CD8-positive, alpha-beta memory T cell (primary cell): ENCODE measurements at regions not wholly inside any gene's neighbourhood (a gene's known extent, or its start where the extent isn't known, plus 50 kb on each side); places are given as distances from the start of the nearest gene placed in this dataset.

Source experiments
- CTCF ChIA-PET: fragments of 350-600 bp; sonication (Branson Sonifier 250); formaldehyde crosslinking; loops from one replicate; lab custom pipeline; 2021; ENCODE audit warnings: antibody characterized with exemption; lab: Charles Lee
- POLR2A ChIA-PET: fragments of 350-600 bp; sonication (Branson Sonifier 250); formaldehyde crosslinking; loops from one replicate; lab custom pipeline; 2021; ENCODE audit warnings: antibody characterized with exemption; lab: Charles Lee
- DNase-seq, 5 donors: peaks; one replicate each; pipeline versions ENCODE4 v3.0.0 to v3.0.0-alpha.2; 2020 to 2022; ENCODE audit warnings: mixed read lengths in 1 of 5
- H3K27ac ChIP-seq: one replicate; pipeline ENCODE4 v1.7.0; 2013; ENCODE audit warnings: low read depth, mild to moderate bottlenecking, low read length, moderate library complexity
- H3K27me3 ChIP-seq: 2 replicates; pipeline ENCODE4 v1.7.0; 2013; ENCODE audit warnings: low read length, mild to moderate bottlenecking; ENCODE audit not compliant: insufficient read depth, poor library complexity, severe bottlenecking
- H3K36me3 ChIP-seq: 2 replicates; pipeline ENCODE4 v1.7.0; 2013; ENCODE audit warnings: mild to moderate bottlenecking, low read length, moderate library complexity; ENCODE audit not compliant: insufficient read depth
- H3K4me1 ChIP-seq: 2 replicates; pipeline ENCODE4 v1.7.0; 2013; ENCODE audit warnings: mild to moderate bottlenecking, low read length, moderate library complexity; ENCODE audit not compliant: insufficient read depth
- H3K4me3 ChIP-seq: 2 replicates; pipeline ENCODE4 v1.7.0; 2013; ENCODE audit warnings: mild to moderate bottlenecking, low read length
- H3K9me3 ChIP-seq: 2 replicates; pipeline ENCODE4 v1.7.0; 2013; ENCODE audit warnings: mild to moderate bottlenecking, low read length
- H3K27ac Mint-ChIP-seq, 8 donors: one replicate each; pipeline ENCODE4 v1.8.0; 2020 to 2021; ENCODE audit warnings: mixed read lengths in 8 of 8, mild to moderate bottlenecking in 6 of 8, inconsistent platforms in 3 of 8, moderate library complexity in 3 of 8
- H3K27me3 Mint-ChIP-seq, 2 donors: one replicate each; pipeline ENCODE4 v1.8.0; 2020 to 2021; ENCODE audit warnings: mixed read lengths in 2 of 2, mild to moderate bottlenecking in 1 of 2, moderate library complexity in 1 of 2
- H3K36me3 Mint-ChIP-seq, 3 donors: one replicate each; pipeline ENCODE4 v1.8.0; 2020 to 2021; ENCODE audit warnings: mixed read lengths in 3 of 3, inconsistent platforms in 1 of 3, mild to moderate bottlenecking in 1 of 3
- H3K4me1 Mint-ChIP-seq, 3 donors: one replicate each; pipeline ENCODE4 v1.8.0; 2020 to 2021; ENCODE audit warnings: mixed read lengths in 3 of 3, inconsistent platforms in 1 of 3, mild to moderate bottlenecking in 1 of 3
- H3K4me3 Mint-ChIP-seq, 7 donors: one replicate each; pipeline ENCODE4 v1.8.0; 2020 to 2021; ENCODE audit warnings: mixed read lengths in 7 of 7, mild to moderate bottlenecking in 6 of 7, moderate library complexity in 4 of 7, inconsistent platforms in 2 of 7
- H3K9me3 Mint-ChIP-seq, 5 donors: one replicate each; pipeline ENCODE4 v1.8.0; 2020 to 2022; ENCODE audit warnings: mixed read lengths in 5 of 5, mild to moderate bottlenecking in 3 of 5, moderate library complexity in 2 of 5, inconsistent platforms in 1 of 5

DNA sequence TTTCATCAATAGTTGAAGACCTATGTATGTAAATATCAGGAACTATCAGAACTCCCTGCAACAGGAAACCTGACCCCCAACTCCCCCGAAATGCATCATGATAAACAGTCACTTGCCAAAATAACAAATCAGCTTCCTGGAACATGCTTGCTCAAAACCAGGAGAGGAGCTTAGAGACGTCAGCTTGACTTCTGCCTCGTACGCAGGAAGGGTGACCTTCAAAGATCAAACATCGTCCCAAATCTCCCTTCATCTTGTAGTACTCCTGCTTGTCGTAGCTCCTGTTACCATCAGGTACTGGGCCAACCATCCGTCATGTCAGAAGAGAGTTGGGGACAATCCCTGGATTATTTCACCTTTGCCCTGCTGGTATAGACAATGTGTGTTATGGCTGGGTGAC is 396.1 kb downstream of the GADD45G start:
- H3K27me3 ChIP-seq = no peaks in the 10 kb centered on the region
- ChIA-PET CTCF (interaction anchor here (1.1 to 1.8 kb wide), 2 partner anchors 11 to 398 kb away, joined by 3 to 5 read pairs; no protein-coding TSS in a partner anchor), POLR2A (no interaction called here)
- H3K4me1 ChIP-seq = peaks cover 17% of the 10 kb centered on the region
- no peak overlapping the region for H3K4me3 ChIP-seq
- no peaks in the 10 kb centered on the region for H3K36me3 ChIP-seq
- no peak overlapping the region for H3K27ac ChIP-seq
- Mint-ChIP-seq H3K36me3 (no peaks in the 10 kb centered on the region), H3K4me1 (peaks cover 23 to 30% (median 28%) of the 10 kb centered on the region in 3 donors), H3K4me3 (peak overlapping the region in 1 of 7 donors; percentile 67), H3K27ac (peak overlapping the region in 2 of 8 donors; percentile 0 to 3), H3K9me3 (peaks cover 0 to 2% (median 0%) of the 10 kb centered on the region in 5 donors), H3K27me3 (no peaks in the 10 kb centered on the region)
- no peaks in the 10 kb centered on the region for H3K9me3 ChIP-seq
- no peak for DNase-seq

DNA sequence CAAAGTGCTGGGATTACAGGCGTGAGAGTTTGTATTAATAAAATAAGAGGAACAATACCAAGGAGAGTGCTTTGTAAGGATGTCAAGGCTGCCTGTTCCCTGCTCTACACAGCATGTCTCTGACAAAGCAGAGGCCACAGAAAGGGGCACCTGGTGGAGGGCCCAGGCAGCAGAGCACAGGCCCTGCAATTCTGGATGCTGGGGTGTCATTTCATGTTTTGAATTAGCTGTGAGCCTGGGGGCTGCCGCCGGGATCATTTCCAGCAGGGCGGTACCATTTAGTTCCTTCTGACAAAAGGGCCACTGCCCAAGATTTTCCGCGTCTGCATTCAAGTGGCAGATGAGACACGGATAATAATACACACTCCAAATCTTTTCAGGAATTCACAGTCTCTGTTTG is 396.9 kb downstream of the GADD45G start:
- Histone ChIP-seq H3K27ac (no peak overlapping the region), H3K4me1 (peaks cover 17% of the 10 kb centered on the region), H3K27me3 (no peaks in the 10 kb centered on the region), H3K36me3 (no peaks in the 10 kb centered on the region), H3K9me3 (no peaks in the 10 kb centered on the region), H3K4me3 (no peak overlapping the region)
- H3K27me3 Mint-ChIP-seq = no peaks in the 10 kb centered on the region
- no peak overlapping the region for H3K4me3 Mint-ChIP-seq
- peaks cover 0 to 2% (median 0%) of the 10 kb centered on the region in 5 donors for H3K9me3 Mint-ChIP-seq
- POLR2A ChIA-PET = no interaction called here
- H3K27ac Mint-ChIP-seq = no peak overlapping the region
- no peaks in the 10 kb centered on the region for H3K36me3 Mint-ChIP-seq
- CTCF ChIA-PET = no interaction called here
- H3K4me1 Mint-ChIP-seq = peaks cover 23 to 30% (median 28%) of the 10 kb centered on the region in 3 donors
- DNase-seq = no peak

DNA sequence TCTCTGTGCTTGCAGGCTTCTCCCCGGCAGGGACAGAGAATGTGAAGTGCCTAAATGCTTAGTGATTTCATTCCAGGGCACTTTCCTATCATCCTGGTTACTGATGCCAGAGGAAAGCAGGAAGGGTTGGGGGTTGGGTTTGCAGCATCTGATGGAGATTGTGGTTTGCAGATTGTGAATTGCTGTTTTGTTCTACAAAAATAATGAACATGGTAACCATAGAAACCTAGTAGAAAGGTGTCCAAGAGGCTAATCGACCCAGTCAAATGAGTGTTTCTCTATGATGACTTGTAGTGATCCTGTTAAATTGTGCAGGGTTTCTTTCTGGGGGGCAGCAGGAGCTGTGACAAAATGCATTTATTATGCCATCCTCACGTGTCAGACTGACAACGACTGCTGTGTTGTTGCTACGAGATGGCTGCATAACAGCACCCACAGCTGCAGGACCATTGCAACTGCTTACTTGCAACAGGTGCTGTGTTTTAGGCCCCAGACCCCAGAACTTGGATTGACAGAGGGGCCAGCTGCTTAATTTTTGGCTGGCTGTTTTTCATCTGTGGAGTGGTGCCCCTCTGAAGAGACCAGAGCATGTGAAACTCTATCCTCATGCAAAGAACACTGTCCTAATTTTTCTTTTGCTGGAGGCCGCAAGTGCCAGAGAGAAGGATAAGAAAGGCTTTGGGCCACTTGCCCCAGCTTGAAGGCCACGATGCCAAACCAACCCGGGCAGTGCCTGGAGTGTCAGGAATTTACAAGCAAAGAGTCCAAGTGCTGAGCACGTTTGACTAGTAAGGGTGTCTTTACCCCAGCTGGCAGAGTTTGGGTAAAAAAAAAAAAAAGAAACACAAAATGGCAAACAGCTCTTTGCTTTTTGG is 397.8 kb downstream of the GADD45G start:
- CTCF ChIA-PET = no interaction called here

DNA sequence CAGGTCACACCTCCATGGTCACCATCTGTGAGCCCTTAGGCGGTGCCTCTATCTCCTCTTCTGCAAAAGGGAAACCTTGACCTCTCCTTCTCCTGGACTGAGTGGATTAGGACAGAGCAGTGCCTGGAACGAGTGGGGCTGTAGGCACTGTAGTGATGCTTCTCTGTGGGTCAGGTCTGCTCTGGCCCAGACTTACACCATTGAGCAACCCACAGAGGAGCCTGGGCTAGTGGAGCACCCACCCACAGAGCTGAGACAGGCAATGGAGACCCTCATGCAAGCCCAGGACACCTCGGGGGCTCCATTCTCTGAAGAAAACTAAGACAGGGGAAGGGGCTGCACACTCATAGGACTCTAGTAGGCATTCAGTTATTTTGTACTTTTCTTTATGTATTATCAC is 400.6 kb downstream of the GADD45G start:
- CTCF ChIA-PET = no interaction called here
- POLR2A ChIA-PET = no interaction called here

More for the DNA sequence above, 397.8 kb downstream of the GADD45G start:
- no peak overlapping the region for H3K4me3 Mint-ChIP-seq
- POLR2A ChIA-PET = no interaction called here
- no peaks in the 10 kb centered on the region for H3K36me3 ChIP-seq
- H3K27ac ChIP-seq = no peak overlapping the region
- H3K9me3 ChIP-seq = no peaks in the 10 kb centered on the region
- H3K27me3 Mint-ChIP-seq = no peaks in the 10 kb centered on the region
- no peaks in the 10 kb centered on the region for H3K36me3 Mint-ChIP-seq
- no peak for DNase-seq
- H3K27me3 ChIP-seq = no peaks in the 10 kb centered on the region
- no peak overlapping the region for H3K4me3 ChIP-seq
- peaks cover 17% of the 10 kb centered on the region for H3K4me1 ChIP-seq
- no peak overlapping the region for H3K27ac Mint-ChIP-seq
- H3K4me1 Mint-ChIP-seq = peaks cover 23 to 30% (median 28%) of the 10 kb centered on the region in 3 donors
- H3K9me3 Mint-ChIP-seq = peaks cover 0 to 2% (median 0%) of the 10 kb centered on the region in 5 donors

DNA sequence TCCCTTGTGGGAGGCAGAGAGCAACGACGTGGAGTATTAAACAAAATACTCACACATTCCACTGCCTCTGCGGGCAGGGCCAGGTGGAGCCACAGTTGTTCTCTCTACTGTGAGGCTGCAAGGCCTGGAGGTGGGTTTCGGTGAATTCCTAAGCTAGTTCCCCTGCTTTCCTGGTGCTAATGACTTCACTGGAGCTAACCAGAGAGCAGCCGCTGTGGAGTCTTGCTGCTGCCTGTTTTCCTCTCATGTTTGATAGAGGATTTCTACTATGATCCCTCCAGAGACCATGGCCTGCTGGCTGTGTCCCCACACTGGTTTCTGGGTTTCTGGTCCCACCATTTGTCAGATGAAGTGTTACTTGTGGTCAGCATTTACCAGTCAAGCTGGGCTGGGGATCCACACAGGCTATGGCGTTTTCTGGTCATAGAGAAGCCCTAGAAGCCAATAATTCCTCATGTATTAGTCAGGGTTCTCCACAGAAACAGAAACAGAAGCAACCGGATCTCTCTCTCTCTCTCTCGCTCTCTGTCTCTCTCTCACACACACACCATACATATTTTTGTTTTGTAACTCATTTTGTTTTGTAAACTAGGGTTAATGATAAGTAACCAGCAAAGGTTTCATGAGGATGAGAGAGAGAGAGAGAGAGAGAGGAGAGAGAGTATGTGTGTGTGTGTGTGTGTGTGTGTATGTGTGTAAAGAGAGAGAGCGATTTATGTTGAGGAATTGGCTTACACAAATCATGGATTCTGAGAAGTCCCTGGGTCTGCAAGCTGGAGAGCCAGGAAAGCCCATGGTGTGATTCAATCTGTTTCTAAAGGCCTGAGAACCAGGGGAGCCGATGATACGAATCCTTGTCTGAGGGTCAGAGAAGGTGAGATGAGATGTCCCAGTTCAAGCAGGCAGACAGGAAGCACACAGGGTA is 403.0 kb downstream of the GADD45G start:
- Histone ChIP-seq H3K4me1 (no peaks in the 10 kb centered on the region), H3K27ac (no peak overlapping the region), H3K27me3 (no peaks in the 10 kb centered on the region), H3K4me3 (no peak overlapping the region), H3K36me3 (no peaks in the 10 kb centered on the region), H3K9me3 (no peaks in the 10 kb centered on the region)
- peaks cover 0 to 8% of the 10 kb centered on the region in 2 donors for H3K27me3 Mint-ChIP-seq
- no peak overlapping the region for H3K27ac Mint-ChIP-seq
- DNase-seq = no peak
- ChIA-PET CTCF (no interaction called here), POLR2A (no interaction called here)
- peaks cover 0 to 4% (median 0%) of the 10 kb centered on the region in 5 donors for H3K9me3 Mint-ChIP-seq
- no peaks in the 10 kb centered on the region for H3K36me3 Mint-ChIP-seq
- no peak overlapping the region for H3K4me3 Mint-ChIP-seq
- no peaks in the 10 kb centered on the region for H3K4me1 Mint-ChIP-seq

More for the DNA sequence above, 400.6 kb downstream of the GADD45G start:
- Histone ChIP-seq H3K36me3 (no peaks in the 10 kb centered on the region), H3K27ac (no peak overlapping the region), H3K27me3 (no peaks in the 10 kb centered on the region), H3K4me3 (no peak overlapping the region), H3K4me1 (peaks cover under 1% of the 10 kb centered on the region), H3K9me3 (no peaks in the 10 kb centered on the region)
- H3K9me3 Mint-ChIP-seq = peaks cover 0 to 2% (median 0%) of the 10 kb centered on the region in 5 donors
- no peaks in the 10 kb centered on the region for H3K36me3 Mint-ChIP-seq
- peaks cover 0 to 4% of the 10 kb centered on the region in 2 donors for H3K27me3 Mint-ChIP-seq
- no peak overlapping the region for H3K4me3 Mint-ChIP-seq
- no peak overlapping the region for H3K27ac Mint-ChIP-seq
- DNase-seq = no peak
- peaks cover 5 to 11% (median 9%) of the 10 kb centered on the region in 3 donors for H3K4me1 Mint-ChIP-seq

DNA sequence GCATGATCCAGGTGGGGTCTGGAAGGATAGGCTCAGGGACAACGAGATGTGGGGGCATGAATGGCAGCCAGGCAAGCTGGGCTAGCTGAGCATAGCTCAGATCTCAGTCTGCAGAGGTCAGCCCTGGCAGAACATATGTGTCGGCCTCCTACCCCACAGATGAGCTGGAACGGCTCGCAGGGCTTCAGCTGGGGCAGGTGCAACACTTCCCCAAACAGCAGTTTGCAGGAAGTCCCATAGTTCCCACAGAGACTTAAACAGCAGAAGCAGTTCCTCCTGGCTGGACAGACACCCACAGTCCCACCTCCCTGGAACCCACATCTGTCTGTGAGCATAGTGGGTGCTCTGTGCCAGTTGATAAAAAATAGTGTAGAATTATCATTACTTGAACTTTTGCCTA is 404.6 kb downstream of the GADD45G start:
- POLR2A ChIA-PET = no interaction called here
- H3K36me3 Mint-ChIP-seq = no peaks in the 10 kb centered on the region
- CTCF ChIA-PET = no interaction called here
- Histone ChIP-seq H3K27me3 (no peaks in the 10 kb centered on the region), H3K4me3 (no peak overlapping the region), H3K27ac (no peak overlapping the region), H3K36me3 (no peaks in the 10 kb centered on the region), H3K9me3 (no peaks in the 10 kb centered on the region), H3K4me1 (no peaks in the 10 kb centered on the region)
- no peak overlapping the region for H3K4me3 Mint-ChIP-seq
- peak overlapping the region in 1 of 8 donors; percentile 60 for H3K27ac Mint-ChIP-seq
- no peak for DNase-seq
- H3K27me3 Mint-ChIP-seq = peaks cover 4 to 8% of the 10 kb centered on the region in 2 donors
- no peaks in the 10 kb centered on the region for H3K4me1 Mint-ChIP-seq
- H3K9me3 Mint-ChIP-seq = peaks cover 0 to 4% (median 0%) of the 10 kb centered on the region in 5 donors

DNA sequence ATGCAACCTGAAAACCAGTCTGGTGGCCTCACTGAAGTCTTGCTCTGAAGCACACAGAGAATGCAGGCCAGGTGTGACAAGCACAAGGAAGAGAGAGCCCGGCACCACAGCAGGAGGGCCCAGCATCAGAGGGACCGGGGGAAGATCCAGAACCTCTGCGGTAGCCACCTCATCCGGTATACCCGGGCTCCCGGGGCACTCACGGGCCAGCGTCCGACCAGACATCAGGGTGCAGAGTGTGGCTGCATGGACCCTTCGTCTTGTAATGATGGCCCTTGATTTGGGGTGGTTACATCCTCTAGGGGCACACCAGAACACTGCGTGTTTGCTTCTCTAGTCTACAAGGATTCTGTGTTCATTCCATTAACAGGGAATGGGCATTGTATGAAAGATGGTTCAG is 406.0 kb downstream of the GADD45G start:
- DNase-seq = no peak
- no peaks in the 10 kb centered on the region for H3K9me3 ChIP-seq
- no peak overlapping the region for H3K27ac ChIP-seq
- no peak overlapping the region for H3K4me3 ChIP-seq
- ChIA-PET POLR2A (no interaction called here), CTCF (interaction anchor here (1.2 kb wide), 1 partner anchor 10 kb away, joined by 3 read pairs; no protein-coding TSS in a partner anchor)
- Mint-ChIP-seq H3K4me3 (no peak overlapping the region), H3K9me3 (peaks cover 0 to 2% (median 0%) of the 10 kb centered on the region in 5 donors), H3K4me1 (no peaks in the 10 kb centered on the region), H3K27ac (no peak overlapping the region), H3K27me3 (peaks cover 6 to 8% of the 10 kb centered on the region in 2 donors), H3K36me3 (no peaks in the 10 kb centered on the region)
- no peaks in the 10 kb centered on the region for H3K27me3 ChIP-seq
- no peaks in the 10 kb centered on the region for H3K36me3 ChIP-seq
- no peaks in the 10 kb centered on the region for H3K4me1 ChIP-seq
